Gastroesophageal sphincter (tissue), 3 donors: ENCODE measurements at regions not wholly inside any gene's neighbourhood (a gene's known extent, or its start where the extent isn't known, plus 50 kb on each side); places are given as distances from the start of the nearest gene placed in this dataset.

Source experiments
- EP300 ChIP-seq: sonication (generic); formaldehyde crosslinking; IDR thresholded peaks from one replicate; pipeline ENCODE4 v1.6.1; 2017; ENCODE audit warnings: antibody characterized with exemption, mild to moderate bottlenecking
- POLR2A ChIP-seq, 2 donors: fragments of 450-650 bp; IDR thresholded peaks; one replicate each; pipeline ENCODE4 v1.6.1; 2017; ENCODE audit warnings: antibody characterized with exemption in 2 of 2, mild to moderate bottlenecking in 2 of 2, moderate library complexity in 1 of 2
- TF ChIP-seq, protein P1 (sequence below), 4 experiments: fragments of 200-600 bp in 2 of 4; fragments of 450-650 bp in 2 of 4; sonication (generic) in 1 of 4; IDR thresholded peaks; one replicate each; pipeline ENCODE4 v1.5.1; 2017 to 2019; ENCODE audit warnings: antibody characterized with exemption in 4 of 4, mild to moderate bottlenecking in 2 of 4, moderate library complexity in 2 of 4

GRCh38 chr10:27383595-27384542, 120.2 kb upstream of the RAB18 start:
- TF ChIP-seq EP300 (no peak), POLR2A (IDR thresholded peaks at IDR 0.05) (no peak)
- TF ChIP-seq, protein P1, sequence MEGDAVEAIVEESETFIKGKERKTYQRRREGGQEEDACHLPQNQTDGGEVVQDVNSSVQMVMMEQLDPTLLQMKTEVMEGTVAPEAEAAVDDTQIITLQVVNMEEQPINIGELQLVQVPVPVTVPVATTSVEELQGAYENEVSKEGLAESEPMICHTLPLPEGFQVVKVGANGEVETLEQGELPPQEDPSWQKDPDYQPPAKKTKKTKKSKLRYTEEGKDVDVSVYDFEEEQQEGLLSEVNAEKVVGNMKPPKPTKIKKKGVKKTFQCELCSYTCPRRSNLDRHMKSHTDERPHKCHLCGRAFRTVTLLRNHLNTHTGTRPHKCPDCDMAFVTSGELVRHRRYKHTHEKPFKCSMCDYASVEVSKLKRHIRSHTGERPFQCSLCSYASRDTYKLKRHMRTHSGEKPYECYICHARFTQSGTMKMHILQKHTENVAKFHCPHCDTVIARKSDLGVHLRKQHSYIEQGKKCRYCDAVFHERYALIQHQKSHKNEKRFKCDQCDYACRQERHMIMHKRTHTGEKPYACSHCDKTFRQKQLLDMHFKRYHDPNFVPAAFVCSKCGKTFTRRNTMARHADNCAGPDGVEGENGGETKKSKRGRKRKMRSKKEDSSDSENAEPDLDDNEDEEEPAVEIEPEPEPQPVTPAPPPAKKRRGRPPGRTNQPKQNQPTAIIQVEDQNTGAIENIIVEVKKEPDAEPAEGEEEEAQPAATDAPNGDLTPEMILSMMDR (IDR thresholded peaks at IDR 0.05): no peak
